ENCODE measurements at regions not wholly inside any gene's neighbourhood (a gene's known extent, or its start where the extent isn't known, plus 50 kb on each side); places are given as distances from the start of the nearest gene placed in this dataset.
"Not testable (repeated sequence)": the region's sequence is repeated elsewhere in the genome, so short reads cannot be mapped to it uniquely, and the experiment has no call there.

DNA sequence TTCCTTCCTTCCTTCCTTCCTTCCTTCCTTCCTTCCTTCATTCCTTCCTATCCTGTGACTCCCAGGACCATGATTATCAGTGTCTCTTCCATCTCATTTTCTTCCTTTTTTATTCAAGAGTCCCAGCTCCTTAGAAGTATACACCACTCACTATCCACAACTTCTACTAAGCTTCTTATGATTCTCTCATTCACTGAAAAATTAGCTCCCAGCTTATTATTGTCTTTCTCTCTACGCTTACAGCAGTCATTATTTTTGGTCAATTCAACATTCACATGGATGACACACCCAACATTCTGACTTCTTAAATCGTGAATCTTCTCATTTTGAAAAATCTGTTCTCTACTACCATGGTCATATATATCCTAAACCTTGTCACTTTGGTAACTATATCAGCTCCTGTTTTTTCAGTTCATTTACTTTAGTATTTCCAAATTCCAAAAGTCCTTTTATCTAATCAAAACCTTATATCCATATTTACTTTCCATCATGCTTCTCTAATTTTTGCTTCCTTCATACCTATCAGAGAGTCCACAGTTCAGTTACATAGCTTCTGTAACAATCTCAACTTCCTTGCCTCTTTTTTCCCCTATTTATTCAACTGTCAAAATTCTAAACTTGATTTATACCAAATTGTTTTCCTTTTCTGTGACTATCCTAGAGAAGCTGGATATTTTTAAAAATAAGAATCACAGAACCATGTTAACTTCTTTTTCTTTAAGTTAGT is 677.5 kb downstream of the RAPGEF2 start:
- TF ChIP-seq CTCF (IDR thresholded peaks at IDR 0.05; ENCODE audit: insufficient read depth, low read length), result no peak
- DNase-seq (ENCODE audit: low read depth), result no peak
- no peak overlapping the region for H3K4me3 ChIP-seq (ENCODE audit: low read depth, low read length)

DNA sequence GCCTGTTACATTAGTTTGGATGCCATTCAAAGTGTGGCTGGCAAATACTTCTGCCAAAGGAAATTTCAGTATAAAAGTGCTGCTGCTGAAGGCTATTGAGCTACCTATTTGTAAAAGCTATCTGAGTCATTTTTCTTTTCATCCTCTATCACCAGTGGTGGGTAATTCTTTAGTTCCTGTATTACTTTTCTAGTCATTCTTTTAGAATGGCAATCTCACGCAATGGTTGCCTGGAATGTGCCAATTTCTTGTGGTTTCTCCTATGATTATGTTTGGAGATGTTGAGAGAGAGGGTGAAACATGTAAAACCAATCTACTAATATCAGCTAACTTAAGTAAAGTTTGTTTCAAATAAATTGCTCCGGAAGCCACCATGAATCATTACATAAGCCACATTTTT is 685.0 kb downstream of the RAPGEF2 start:
- TF ChIP-seq CTCF (IDR thresholded peaks at IDR 0.05; ENCODE audit: insufficient read depth, low read length), result no peak
- no peak for DNase-seq (ENCODE audit: low read depth)
- H3K4me3 ChIP-seq (ENCODE audit: low read depth, low read length), result no peak overlapping the region

- no peak overlapping the region for H3K4me3 ChIP-seq (ENCODE audit: low read depth, low read length)
- TF ChIP-seq CTCF (IDR thresholded peaks at IDR 0.05; ENCODE audit: insufficient read depth, low read length), result no peak
- no peak for DNase-seq (ENCODE audit: low read depth)
Observed at GRCh38 chr4:159791334-159791733, 688.5 kb downstream of the RAPGEF2 start.

DNA sequence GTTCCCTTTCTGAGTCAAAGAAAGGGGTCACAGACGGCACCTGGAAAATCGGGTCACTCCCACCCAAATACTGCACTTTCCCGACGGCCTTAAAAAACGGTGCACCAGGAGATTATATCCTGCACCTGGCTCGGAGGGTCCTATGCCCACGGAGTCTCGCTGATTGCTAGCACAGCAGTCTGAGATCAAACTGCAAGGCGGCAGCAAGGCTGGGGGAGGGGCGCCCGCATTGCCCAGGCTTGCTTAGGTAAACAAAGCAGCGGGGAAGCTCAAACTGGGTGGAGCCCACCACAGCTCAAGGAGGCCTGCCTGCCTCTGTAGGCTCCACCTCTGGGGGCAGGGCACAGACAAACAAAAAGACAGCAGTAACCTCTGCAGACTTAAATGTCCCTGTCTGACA is 701.7 kb downstream of the RAPGEF2 start:
- DNase-seq (ENCODE audit: low read depth); H3K4me3 ChIP-seq (ENCODE audit: low read depth, low read length): not testable (repeated sequence)

DNA sequence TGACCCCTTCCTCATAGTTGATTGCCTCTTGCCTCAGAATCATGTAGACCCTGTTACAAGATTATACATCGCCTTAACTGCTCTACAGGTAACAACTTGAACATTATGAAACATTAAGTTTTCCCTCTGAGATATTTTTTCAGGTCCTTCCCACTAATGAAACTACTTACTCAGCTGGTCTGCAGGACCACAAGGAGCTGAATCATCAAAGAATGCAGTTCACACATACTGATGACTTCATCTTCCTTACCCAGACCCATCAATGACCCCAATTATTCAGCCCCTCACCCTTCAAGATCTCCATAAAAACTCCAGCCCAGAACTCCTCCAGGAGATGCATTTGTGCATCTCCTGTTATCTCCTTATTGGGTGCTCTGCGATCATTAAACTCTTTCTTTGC is 720.9 kb downstream of the RAPGEF2 start:
- no peak overlapping the region for H3K4me3 ChIP-seq (ENCODE audit: low read depth, low read length)
- no peak for DNase-seq (ENCODE audit: low read depth)
- TF ChIP-seq CTCF (IDR thresholded peaks at IDR 0.05; ENCODE audit: insufficient read depth, low read length), result no peak

- no peak for DNase-seq (ENCODE audit: low read depth)
- no peak for TF ChIP-seq CTCF (IDR thresholded peaks at IDR 0.05; ENCODE audit: insufficient read depth, low read length)
- no peak overlapping the region for H3K4me3 ChIP-seq (ENCODE audit: low read depth, low read length)
Observed at GRCh38 chr4:159828687-159829086, 725.8 kb downstream of the RAPGEF2 start.

GRCh38 chr4:159829184-159829583 is 726.3 kb downstream of the RAPGEF2 start:
- no peak for DNase-seq (ENCODE audit: low read depth)
- H3K4me3 ChIP-seq (ENCODE audit: low read depth, low read length), result no peak overlapping the region
- no peak for TF ChIP-seq CTCF (IDR thresholded peaks at IDR 0.05; ENCODE audit: insufficient read depth, low read length)

Measured in fibroblast of the aortic adventitia (primary cell).